ENCODE measurements at regions not wholly inside any gene's neighbourhood (a gene's known extent, or its start where the extent isn't known, plus 50 kb on each side); places are given as distances from the start of the nearest gene placed in this dataset.

DNA sequence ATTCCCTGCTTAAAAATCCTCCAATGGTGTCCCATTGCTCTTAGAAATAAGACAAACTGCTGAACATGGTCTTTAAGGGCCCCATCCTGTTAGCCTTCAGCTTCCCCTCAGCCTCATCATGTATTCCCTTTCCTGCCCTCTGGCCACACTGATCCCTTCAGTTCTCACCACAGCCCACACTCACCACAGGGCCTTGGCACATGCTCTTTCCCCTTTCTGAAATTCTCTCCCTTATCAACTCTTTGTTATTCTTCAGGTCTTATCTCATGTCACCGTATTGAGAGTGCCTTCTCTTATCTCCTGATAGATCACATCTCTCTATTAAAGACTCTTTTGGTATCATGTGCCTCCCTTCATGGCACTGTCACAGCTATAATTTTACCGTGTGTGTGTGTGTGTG is 167.8 kb upstream of the MPPED2 start:
- Histone ChIP-seq H3K79me2 (ENCODE audit: low read length) (no peaks in the 10 kb centered on the region), H3K4me2 (ENCODE audit: low read depth, low read length) (no peak overlapping the region), H3K9me2 (replicated peaks; ENCODE audit: insufficient read depth, low read length) (no peaks in the 10 kb centered on the region), H3K27me3 (replicated peaks; ENCODE audit: insufficient read depth, low read length) (no peaks in the 10 kb centered on the region), H3F3A (ENCODE audit: insufficient read depth, low read length) (no peaks in the 10 kb centered on the region), H3K4me1 (ENCODE audit: low read length) (no peaks in the 10 kb centered on the region), H3K9me3 (replicated peaks; ENCODE audit: insufficient read depth, low read length) (no peaks in the 10 kb centered on the region), H3K36me3 (replicated peaks; ENCODE audit: insufficient read depth, low read length) (no peaks in the 10 kb centered on the region), H3K27ac (ENCODE audit: low read length) (no peak overlapping the region), H3K9ac (ENCODE audit: low read length) (no peak overlapping the region), H4K20me1 (ENCODE audit: insufficient read depth, low read length) (no peaks in the 10 kb centered on the region), H2AFZ (ENCODE audit: low read length) (no peak overlapping the region), H3K4me3 (ENCODE audit: low read length) (no peak overlapping the region)
- DNase-seq, result no peak
- TF ChIP-seq EZH2 (optimal IDR thresholded peaks at IDR 0.05; ENCODE audit: low read depth, low read length) (no peak), EZH2phosphoT487 (IDR thresholded peaks at IDR 0.05; ENCODE audit: low read length) (no peak)
- TF ChIP-seq, protein P1, sequence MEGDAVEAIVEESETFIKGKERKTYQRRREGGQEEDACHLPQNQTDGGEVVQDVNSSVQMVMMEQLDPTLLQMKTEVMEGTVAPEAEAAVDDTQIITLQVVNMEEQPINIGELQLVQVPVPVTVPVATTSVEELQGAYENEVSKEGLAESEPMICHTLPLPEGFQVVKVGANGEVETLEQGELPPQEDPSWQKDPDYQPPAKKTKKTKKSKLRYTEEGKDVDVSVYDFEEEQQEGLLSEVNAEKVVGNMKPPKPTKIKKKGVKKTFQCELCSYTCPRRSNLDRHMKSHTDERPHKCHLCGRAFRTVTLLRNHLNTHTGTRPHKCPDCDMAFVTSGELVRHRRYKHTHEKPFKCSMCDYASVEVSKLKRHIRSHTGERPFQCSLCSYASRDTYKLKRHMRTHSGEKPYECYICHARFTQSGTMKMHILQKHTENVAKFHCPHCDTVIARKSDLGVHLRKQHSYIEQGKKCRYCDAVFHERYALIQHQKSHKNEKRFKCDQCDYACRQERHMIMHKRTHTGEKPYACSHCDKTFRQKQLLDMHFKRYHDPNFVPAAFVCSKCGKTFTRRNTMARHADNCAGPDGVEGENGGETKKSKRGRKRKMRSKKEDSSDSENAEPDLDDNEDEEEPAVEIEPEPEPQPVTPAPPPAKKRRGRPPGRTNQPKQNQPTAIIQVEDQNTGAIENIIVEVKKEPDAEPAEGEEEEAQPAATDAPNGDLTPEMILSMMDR (IDR thresholded peaks at IDR 0.05; ENCODE audit: low read length), result no peak

DNA sequence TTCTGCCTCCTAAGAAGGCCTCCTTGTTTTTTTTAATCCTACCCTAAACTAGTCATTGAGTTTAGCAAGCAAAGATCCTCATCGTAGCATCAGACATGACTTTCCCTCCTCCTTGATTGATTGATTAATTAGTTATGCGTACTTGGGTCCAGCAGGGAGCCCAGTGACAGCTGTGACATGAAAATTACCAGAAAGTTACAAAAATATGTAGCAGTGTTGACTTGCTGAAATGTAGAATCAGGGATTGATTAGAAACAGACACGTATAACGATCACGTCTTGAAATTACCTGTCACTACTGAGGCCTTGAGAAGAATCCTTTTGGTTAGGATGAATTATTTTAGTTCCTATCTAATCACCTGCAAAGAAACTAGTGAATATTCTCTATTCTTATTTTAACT is 167.4 kb upstream of the MPPED2 start:
- Histone ChIP-seq H3K27me3 (replicated peaks; ENCODE audit: insufficient read depth, low read length) (no peaks in the 10 kb centered on the region), H2AFZ (ENCODE audit: low read length) (no peak overlapping the region), H3K4me1 (ENCODE audit: low read length) (no peaks in the 10 kb centered on the region), H3K4me3 (ENCODE audit: low read length) (no peak overlapping the region), H3K9me3 (replicated peaks; ENCODE audit: insufficient read depth, low read length) (no peaks in the 10 kb centered on the region), H3K9me2 (replicated peaks; ENCODE audit: insufficient read depth, low read length) (no peaks in the 10 kb centered on the region), H3K79me2 (ENCODE audit: low read length) (no peaks in the 10 kb centered on the region), H3F3A (ENCODE audit: insufficient read depth, low read length) (no peaks in the 10 kb centered on the region), H3K4me2 (ENCODE audit: low read depth, low read length) (no peak overlapping the region), H4K20me1 (ENCODE audit: insufficient read depth, low read length) (no peaks in the 10 kb centered on the region), H3K9ac (ENCODE audit: low read length) (no peak overlapping the region), H3K27ac (ENCODE audit: low read length) (no peak overlapping the region), H3K36me3 (replicated peaks; ENCODE audit: insufficient read depth, low read length) (no peaks in the 10 kb centered on the region)
- no peak for DNase-seq
- TF ChIP-seq EZH2phosphoT487 (IDR thresholded peaks at IDR 0.05; ENCODE audit: low read length), result no peak
- no peak for TF ChIP-seq EZH2 (optimal IDR thresholded peaks at IDR 0.05; ENCODE audit: low read depth, low read length)
- TF ChIP-seq, protein P1 (IDR thresholded peaks at IDR 0.05; ENCODE audit: low read length), result no peak

DNA sequence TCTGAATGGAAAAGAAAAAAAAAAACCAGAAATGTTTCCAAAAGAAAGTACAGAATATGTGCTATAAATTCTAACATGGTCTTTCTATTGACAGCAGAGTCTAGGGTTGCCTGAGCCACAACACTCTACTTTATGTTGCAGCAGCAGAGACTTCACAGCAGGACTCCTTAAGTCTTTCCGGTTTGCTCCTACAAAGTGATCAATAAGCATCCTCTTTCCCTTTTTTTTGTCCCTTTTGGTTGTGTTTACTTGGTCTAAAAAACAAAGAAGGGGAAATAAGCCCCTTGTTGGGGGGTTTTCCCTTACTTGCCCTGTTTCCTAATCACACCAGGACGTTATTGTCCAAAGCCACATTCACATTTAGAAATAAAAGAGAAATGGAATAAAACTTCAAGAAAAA is 163.1 kb upstream of the MPPED2 start:
- no peak overlapping the region for H3K27ac ChIP-seq (ENCODE audit: low read length)
- TF ChIP-seq, protein P1 (IDR thresholded peaks at IDR 0.05; ENCODE audit: low read length), result no peak
- TF ChIP-seq EZH2phosphoT487 (IDR thresholded peaks at IDR 0.05; ENCODE audit: low read length), result no peak
- no peak for TF ChIP-seq EZH2 (optimal IDR thresholded peaks at IDR 0.05; ENCODE audit: low read depth, low read length)
- no peak overlapping the region for H2AFZ ChIP-seq (ENCODE audit: low read length)
- H3K9me2 ChIP-seq (replicated peaks; ENCODE audit: insufficient read depth, low read length), result no peaks in the 10 kb centered on the region
- H3K9me3 ChIP-seq (replicated peaks; ENCODE audit: insufficient read depth, low read length), result no peaks in the 10 kb centered on the region
- no peak overlapping the region for H3K4me2 ChIP-seq (ENCODE audit: low read depth, low read length)
- no peaks in the 10 kb centered on the region for H4K20me1 ChIP-seq (ENCODE audit: insufficient read depth, low read length)
- H3F3A ChIP-seq (ENCODE audit: insufficient read depth, low read length), result no peaks in the 10 kb centered on the region
- H3K79me2 ChIP-seq (ENCODE audit: low read length), result no peaks in the 10 kb centered on the region
- no peaks in the 10 kb centered on the region for H3K4me1 ChIP-seq (ENCODE audit: low read length)
- no peaks in the 10 kb centered on the region for H3K27me3 ChIP-seq (replicated peaks; ENCODE audit: insufficient read depth, low read length)
- no peak for DNase-seq
- no peak overlapping the region for H3K4me3 ChIP-seq (ENCODE audit: low read length)
- H3K9ac ChIP-seq (ENCODE audit: low read length), result no peak overlapping the region
- H3K36me3 ChIP-seq (replicated peaks; ENCODE audit: insufficient read depth, low read length), result no peaks in the 10 kb centered on the region

Measured in MM.1S (cell line).